Progenitor cell of endocrine pancreas (in vitro differentiated cells): ENCODE measurements at regions not wholly inside any gene's neighbourhood (a gene's known extent, or its start where the extent isn't known, plus 50 kb on each side); places are given as distances from the start of the nearest gene placed in this dataset.

Experiments used
- DNase-seq: peaks from one replicate; pipeline ENCODE4 v3.0.0; 2021; ENCODE audit warnings: low spot score; ENCODE audit not compliant: unreplicated experiment
- H3K27ac Mint-ChIP-seq: 2 replicates; pipeline ENCODE4 v1.8.0; 2021; ENCODE audit warnings: mild to moderate bottlenecking, moderate library complexity, mixed read lengths
- H3K27me3 Mint-ChIP-seq: 2 replicates; pipeline ENCODE4 v1.8.0; 2021; ENCODE audit warnings: mixed read lengths
- H3K36me3 Mint-ChIP-seq: 2 replicates; pipeline ENCODE4 v1.8.0; 2022; ENCODE audit warnings: mixed read lengths; ENCODE audit not compliant: insufficient read depth
- H3K4me1 Mint-ChIP-seq: 2 replicates; pipeline ENCODE4 v1.8.0; 2021; ENCODE audit warnings: low read depth, mixed read lengths
- H3K4me3 Mint-ChIP-seq: 2 replicates; pipeline ENCODE4 v1.8.0; 2021; ENCODE audit warnings: low read depth, mild to moderate bottlenecking, moderate library complexity, mixed read lengths
- H3K9me3 Mint-ChIP-seq: 2 replicates; pipeline ENCODE4 v1.8.0; 2021; ENCODE audit warnings: low read depth, mixed read lengths
- CTCF ChIP-seq: fragments of 200-600 bp; sonication (generic); IDR thresholded peaks from one replicate; pipeline ENCODE4 v1.5.0; 2021; ENCODE audit warnings: antibody characterized with exemption, mild to moderate bottlenecking; ENCODE audit not compliant: unreplicated experiment

GRCh38 chr20:57938158-57939108, 228.6 kb upstream of the PMEPA1 start:
- no peak for DNase-seq
- TF ChIP-seq CTCF: peak; percentile 21
- H3K36me3 Mint-ChIP-seq: no peaks in the 10 kb centered on the region
- peaks cover 3% of the 10 kb centered on the region for H3K27me3 Mint-ChIP-seq
- H3K4me1 Mint-ChIP-seq: peaks cover 10% of the 10 kb centered on the region
- no peak overlapping the region for H3K4me3 Mint-ChIP-seq
- H3K9me3 Mint-ChIP-seq: no peaks in the 10 kb centered on the region
- no peak overlapping the region for H3K27ac Mint-ChIP-seq

- no peak for DNase-seq
- peaks cover 3% of the 10 kb centered on the region for H3K27me3 Mint-ChIP-seq
- H3K27ac Mint-ChIP-seq: no peak overlapping the region
- no peak for TF ChIP-seq CTCF
- H3K36me3 Mint-ChIP-seq: no peaks in the 10 kb centered on the region
- peaks cover 10% of the 10 kb centered on the region for H3K4me1 Mint-ChIP-seq
- no peaks in the 10 kb centered on the region for H3K9me3 Mint-ChIP-seq
- no peak overlapping the region for H3K4me3 Mint-ChIP-seq
Measured at GRCh38 chr20:57936636-57937385, 227.0 kb upstream of the PMEPA1 start.

GRCh38 chr20:57934913-57935312, 225.1 kb upstream of the PMEPA1 start:
- Mint-ChIP-seq H3K27me3 (peaks cover 7% of the 10 kb centered on the region), H3K27ac (peak overlapping the region; percentile 30), H3K36me3 (no peaks in the 10 kb centered on the region), H3K4me3 (no peak overlapping the region), H3K4me1 (peaks cover 10% of the 10 kb centered on the region), H3K9me3 (no peaks in the 10 kb centered on the region)
- no peak for DNase-seq
- no peak for TF ChIP-seq CTCF

- no peak for TF ChIP-seq CTCF
- peaks cover 7% of the 10 kb centered on the region for H3K27me3 Mint-ChIP-seq
- H3K4me1 Mint-ChIP-seq: peaks cover 9% of the 10 kb centered on the region
- no peak for DNase-seq
- H3K36me3 Mint-ChIP-seq: no peaks in the 10 kb centered on the region
- H3K4me3 Mint-ChIP-seq: no peak overlapping the region
- no peak overlapping the region for H3K27ac Mint-ChIP-seq
- H3K9me3 Mint-ChIP-seq: no peaks in the 10 kb centered on the region
Measured at GRCh38 chr20:57934007-57934805, 224.4 kb upstream of the PMEPA1 start.
